B cell (primary cell): ENCODE measurements at regions not wholly inside any gene's neighbourhood (a gene's known extent, or its start where the extent isn't known, plus 50 kb on each side); places are given as distances from the start of the nearest gene placed in this dataset.

ENCODE experiments used
- EZH2 ChIP-seq: IDR thresholded peaks from 2 replicates; pipeline ENCODE4 v1.6.1; 2012; ENCODE audit warnings: borderline replicate concordance, low read depth, mild to moderate bottlenecking, moderate library complexity, low read length; ENCODE audit not compliant: insufficient read depth, poor library complexity, severe bottlenecking
- TF ChIP-seq, protein P1 (sequence below): fragments of 200-600 bp; IDR thresholded peaks from one replicate; pipeline ENCODE4 v1.8.0; 2022; ENCODE audit warnings: antibody characterized with exemption, mild to moderate bottlenecking

DNA sequence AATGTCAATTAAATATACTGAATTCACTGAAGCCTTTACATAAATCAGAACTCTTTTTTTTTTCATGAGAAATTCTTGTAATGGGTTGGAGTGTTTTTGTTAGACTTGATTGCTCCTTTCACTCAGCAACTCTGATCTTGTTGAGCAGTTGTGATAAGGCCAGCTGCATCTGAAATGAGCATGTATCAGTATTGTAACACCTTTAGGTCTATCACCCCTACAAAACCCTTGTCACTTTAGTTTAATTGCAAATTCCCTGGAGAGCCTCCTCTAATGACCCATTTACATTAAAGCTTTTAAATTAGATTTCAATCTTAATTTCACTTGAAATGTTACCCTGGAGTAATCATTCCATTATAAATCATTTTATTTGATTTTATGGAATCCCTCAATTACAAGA lies 346.8 kb upstream of the TCF4 start:
- TF ChIP-seq, protein P1, sequence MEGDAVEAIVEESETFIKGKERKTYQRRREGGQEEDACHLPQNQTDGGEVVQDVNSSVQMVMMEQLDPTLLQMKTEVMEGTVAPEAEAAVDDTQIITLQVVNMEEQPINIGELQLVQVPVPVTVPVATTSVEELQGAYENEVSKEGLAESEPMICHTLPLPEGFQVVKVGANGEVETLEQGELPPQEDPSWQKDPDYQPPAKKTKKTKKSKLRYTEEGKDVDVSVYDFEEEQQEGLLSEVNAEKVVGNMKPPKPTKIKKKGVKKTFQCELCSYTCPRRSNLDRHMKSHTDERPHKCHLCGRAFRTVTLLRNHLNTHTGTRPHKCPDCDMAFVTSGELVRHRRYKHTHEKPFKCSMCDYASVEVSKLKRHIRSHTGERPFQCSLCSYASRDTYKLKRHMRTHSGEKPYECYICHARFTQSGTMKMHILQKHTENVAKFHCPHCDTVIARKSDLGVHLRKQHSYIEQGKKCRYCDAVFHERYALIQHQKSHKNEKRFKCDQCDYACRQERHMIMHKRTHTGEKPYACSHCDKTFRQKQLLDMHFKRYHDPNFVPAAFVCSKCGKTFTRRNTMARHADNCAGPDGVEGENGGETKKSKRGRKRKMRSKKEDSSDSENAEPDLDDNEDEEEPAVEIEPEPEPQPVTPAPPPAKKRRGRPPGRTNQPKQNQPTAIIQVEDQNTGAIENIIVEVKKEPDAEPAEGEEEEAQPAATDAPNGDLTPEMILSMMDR = no peak
- no peak for TF ChIP-seq EZH2
